ENCODE measurements at regions not wholly inside any gene's neighbourhood (a gene's known extent, or its start where the extent isn't known, plus 50 kb on each side); places are given as distances from the start of the nearest gene placed in this dataset.

DNA sequence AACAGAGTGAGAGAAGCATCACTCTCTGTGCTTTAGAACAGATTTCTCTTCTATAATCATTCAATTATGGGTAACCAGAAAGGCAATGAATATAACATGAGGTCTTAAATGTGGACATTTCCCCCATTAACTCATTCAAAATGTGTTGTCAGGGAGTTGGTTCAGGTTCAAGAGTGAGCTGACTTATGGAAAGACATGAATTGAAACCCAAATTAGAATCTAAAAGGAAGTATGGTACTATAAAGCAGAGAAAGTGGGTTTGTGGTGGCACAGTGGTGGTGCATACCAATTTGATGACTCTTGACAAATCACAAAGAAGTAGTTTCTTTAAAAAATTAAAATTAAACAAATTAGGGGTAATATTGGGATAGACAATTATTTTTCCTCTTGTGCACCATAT is 114.6 kb upstream of the MEOX2 start:
- TF ChIP-seq, protein P1, sequence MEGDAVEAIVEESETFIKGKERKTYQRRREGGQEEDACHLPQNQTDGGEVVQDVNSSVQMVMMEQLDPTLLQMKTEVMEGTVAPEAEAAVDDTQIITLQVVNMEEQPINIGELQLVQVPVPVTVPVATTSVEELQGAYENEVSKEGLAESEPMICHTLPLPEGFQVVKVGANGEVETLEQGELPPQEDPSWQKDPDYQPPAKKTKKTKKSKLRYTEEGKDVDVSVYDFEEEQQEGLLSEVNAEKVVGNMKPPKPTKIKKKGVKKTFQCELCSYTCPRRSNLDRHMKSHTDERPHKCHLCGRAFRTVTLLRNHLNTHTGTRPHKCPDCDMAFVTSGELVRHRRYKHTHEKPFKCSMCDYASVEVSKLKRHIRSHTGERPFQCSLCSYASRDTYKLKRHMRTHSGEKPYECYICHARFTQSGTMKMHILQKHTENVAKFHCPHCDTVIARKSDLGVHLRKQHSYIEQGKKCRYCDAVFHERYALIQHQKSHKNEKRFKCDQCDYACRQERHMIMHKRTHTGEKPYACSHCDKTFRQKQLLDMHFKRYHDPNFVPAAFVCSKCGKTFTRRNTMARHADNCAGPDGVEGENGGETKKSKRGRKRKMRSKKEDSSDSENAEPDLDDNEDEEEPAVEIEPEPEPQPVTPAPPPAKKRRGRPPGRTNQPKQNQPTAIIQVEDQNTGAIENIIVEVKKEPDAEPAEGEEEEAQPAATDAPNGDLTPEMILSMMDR (IDR thresholded peaks at IDR 0.05) = no peak
- TF ChIP-seq POLR2A (IDR thresholded peaks at IDR 0.05) = no peak
